GM12891 (cell line): ENCODE measurements at regions not wholly inside any gene's neighbourhood (a gene's known extent, or its start where the extent isn't known, plus 50 kb on each side); places are given as distances from the start of the nearest gene placed in this dataset.

Experiments used
- PAX5 ChIP-seq: IDR thresholded peaks from 2 replicates; pipeline ENCODE4 v1.6.1; 2011; ENCODE audit warnings: low read length, moderate library complexity, mild to moderate bottlenecking; ENCODE audit not compliant: insufficient read depth, severe bottlenecking
- POLR2A ChIP-seq: IDR thresholded peaks from 2 replicates; pipeline ENCODE4 v1.6.1; 2011; ENCODE audit warnings: low read depth, low read length, control low read depth
- POLR2AphosphoS5 ChIP-seq: IDR thresholded peaks from 2 replicates; pipeline ENCODE4 v1.6.1; 2011; ENCODE audit warnings: low read depth, low read length, control low read depth
- POU2F2 ChIP-seq: IDR thresholded peaks from 2 replicates; pipeline ENCODE4 v1.6.1; 2011; ENCODE audit warnings: low read depth, mild to moderate bottlenecking, control low read depth, low read length, moderate library complexity
- SPI1 ChIP-seq: IDR thresholded peaks from 2 replicates; pipeline ENCODE4 v1.6.1; 2011; ENCODE audit warnings: low read depth, low read length, control low read depth
- TAF1 ChIP-seq: IDR thresholded peaks from 2 replicates; pipeline ENCODE4 v1.6.1; 2011; ENCODE audit warnings: low read depth, low read length, control low read depth

- no peak for TF ChIP-seq TAF1
- no peak for TF ChIP-seq POLR2AphosphoS5
- TF ChIP-seq POLR2A: no peak
- no peak for TF ChIP-seq SPI1
- no peak for TF ChIP-seq PAX5
- no peak for TF ChIP-seq POU2F2
These were observed 884.4 kb upstream of the CELF2 start for GRCh38 chr10:10133281-10133680.
